HG02884 (cell line): ENCODE measurements at regions not wholly inside any gene's neighbourhood (a gene's known extent, or its start where the extent isn't known, plus 50 kb on each side); places are given as distances from the start of the nearest gene placed in this dataset.
"Not testable (repeated sequence)": the region's sequence is repeated elsewhere in the genome, so short reads cannot be mapped to it uniquely, and the experiment has no call there.

Experiments
- ATAC-seq: cut with Tn5 transposase; IDR thresholded peaks from one replicate; pipeline ENCODE4 v1.9.1; 2021; ENCODE audit warnings: mild to moderate bottlenecking, moderate library complexity; ENCODE audit not compliant: unreplicated experiment

GRCh38 chr14:38045461-38045860 is 162.2 kb upstream of the SSTR1 start:
- ATAC-seq, result no peak

- ATAC-seq, result no peak
Measured at GRCh38 chr14:38046160-38046559, 161.5 kb upstream of the SSTR1 start.

GRCh38 chr14:38047195-38047902 is 160.4 kb upstream of the SSTR1 start:
- ATAC-seq, result no peak

GRCh38 chr14:38053666-38054065 is 154.0 kb upstream of the SSTR1 start:
- no peak for ATAC-seq

GRCh38 chr14:38056270-38056669 is 151.4 kb upstream of the SSTR1 start:
- ATAC-seq, result no peak

- not testable (repeated sequence) for ATAC-seq
Measured at GRCh38 chr14:38062223-38062622, 145.5 kb upstream of the SSTR1 start.

GRCh38 chr14:38063711-38064320 is 143.9 kb upstream of the SSTR1 start:
- no peak for ATAC-seq

GRCh38 chr14:38065106-38065762 is 142.5 kb upstream of the SSTR1 start:
- ATAC-seq, result no peak

GRCh38 chr14:38070061-38070588 is 137.6 kb upstream of the SSTR1 start:
- ATAC-seq, result no peak

GRCh38 chr14:38073641-38074040 is 134.1 kb upstream of the SSTR1 start:
- no peak for ATAC-seq

GRCh38 chr14:38074081-38074480 is 133.6 kb upstream of the SSTR1 start:
- no peak for ATAC-seq

- ATAC-seq, result no peak
Measured at GRCh38 chr14:38074754-38075153, 132.9 kb upstream of the SSTR1 start.

GRCh38 chr14:38078393-38078792 is 129.3 kb upstream of the SSTR1 start:
- ATAC-seq, result no peak

GRCh38 chr14:38079268-38079667 is 128.4 kb upstream of the SSTR1 start:
- no peak for ATAC-seq

- ATAC-seq, result no peak
Measured at GRCh38 chr14:38079886-38080285, 127.8 kb upstream of the SSTR1 start.

- ATAC-seq, result no peak
Measured at GRCh38 chr14:38080696-38081095, 127.0 kb upstream of the SSTR1 start.

GRCh38 chr14:38083039-38083438 is 124.7 kb upstream of the SSTR1 start:
- ATAC-seq, result no peak

GRCh38 chr14:38089123-38089522 is 118.6 kb upstream of the SSTR1 start:
- no peak for ATAC-seq

- no peak for ATAC-seq
Measured at GRCh38 chr14:38090506-38090905, 117.2 kb upstream of the SSTR1 start.

GRCh38 chr14:38098074-38098836 is 109.4 kb upstream of the SSTR1 start:
- no peak for ATAC-seq

GRCh38 chr14:38101679-38102078 is 106.0 kb upstream of the SSTR1 start:
- ATAC-seq, result no peak
